ENCODE measurements at regions not wholly inside any gene's neighbourhood (a gene's known extent, or its start where the extent isn't known, plus 50 kb on each side); places are given as distances from the start of the nearest gene placed in this dataset.

DNA sequence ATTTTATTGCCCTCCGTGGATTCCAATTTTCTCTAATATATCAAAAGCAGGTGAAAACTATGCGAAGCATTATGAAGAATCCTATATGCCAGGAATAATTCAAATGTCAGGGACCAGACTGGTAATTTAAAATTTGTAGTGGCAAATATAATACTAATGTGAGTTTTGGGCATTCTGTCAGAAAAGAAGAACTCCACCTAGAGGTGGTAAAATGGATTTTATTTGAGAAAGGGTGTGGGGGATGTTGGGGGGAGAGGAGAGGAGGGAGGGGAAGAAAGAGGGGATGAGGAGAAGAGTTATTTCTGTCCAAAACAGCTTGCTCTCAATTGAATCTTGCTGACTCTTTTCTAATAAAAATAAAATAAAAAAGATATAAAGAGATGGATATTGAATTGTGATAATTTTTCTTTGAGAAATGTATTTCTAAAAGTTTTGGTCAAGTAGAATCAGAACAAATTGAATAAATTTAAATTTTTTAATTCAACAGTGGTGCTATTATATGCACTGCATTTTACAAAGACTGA, 929.3 kb upstream of the SLITRK5 start:
- TF ChIP-seq SIN3A (IDR thresholded peaks at IDR 0.05; ENCODE audit: borderline replicate concordance, insufficient read depth, low read length) (no peak), POLR2AphosphoS5 (IDR thresholded peaks at IDR 0.05; ENCODE audit: low read depth, low read length) (no peak), FOXP2 (optimal IDR thresholded peaks at IDR 0.05; ENCODE audit: borderline replicate concordance, extremely low read depth, extremely low read length, insufficient read depth) (no peak), TAF1 (IDR thresholded peaks at IDR 0.05; ENCODE audit: borderline replicate concordance, insufficient read depth, low read length) (no peak)
- TF ChIP-seq, protein P1, sequence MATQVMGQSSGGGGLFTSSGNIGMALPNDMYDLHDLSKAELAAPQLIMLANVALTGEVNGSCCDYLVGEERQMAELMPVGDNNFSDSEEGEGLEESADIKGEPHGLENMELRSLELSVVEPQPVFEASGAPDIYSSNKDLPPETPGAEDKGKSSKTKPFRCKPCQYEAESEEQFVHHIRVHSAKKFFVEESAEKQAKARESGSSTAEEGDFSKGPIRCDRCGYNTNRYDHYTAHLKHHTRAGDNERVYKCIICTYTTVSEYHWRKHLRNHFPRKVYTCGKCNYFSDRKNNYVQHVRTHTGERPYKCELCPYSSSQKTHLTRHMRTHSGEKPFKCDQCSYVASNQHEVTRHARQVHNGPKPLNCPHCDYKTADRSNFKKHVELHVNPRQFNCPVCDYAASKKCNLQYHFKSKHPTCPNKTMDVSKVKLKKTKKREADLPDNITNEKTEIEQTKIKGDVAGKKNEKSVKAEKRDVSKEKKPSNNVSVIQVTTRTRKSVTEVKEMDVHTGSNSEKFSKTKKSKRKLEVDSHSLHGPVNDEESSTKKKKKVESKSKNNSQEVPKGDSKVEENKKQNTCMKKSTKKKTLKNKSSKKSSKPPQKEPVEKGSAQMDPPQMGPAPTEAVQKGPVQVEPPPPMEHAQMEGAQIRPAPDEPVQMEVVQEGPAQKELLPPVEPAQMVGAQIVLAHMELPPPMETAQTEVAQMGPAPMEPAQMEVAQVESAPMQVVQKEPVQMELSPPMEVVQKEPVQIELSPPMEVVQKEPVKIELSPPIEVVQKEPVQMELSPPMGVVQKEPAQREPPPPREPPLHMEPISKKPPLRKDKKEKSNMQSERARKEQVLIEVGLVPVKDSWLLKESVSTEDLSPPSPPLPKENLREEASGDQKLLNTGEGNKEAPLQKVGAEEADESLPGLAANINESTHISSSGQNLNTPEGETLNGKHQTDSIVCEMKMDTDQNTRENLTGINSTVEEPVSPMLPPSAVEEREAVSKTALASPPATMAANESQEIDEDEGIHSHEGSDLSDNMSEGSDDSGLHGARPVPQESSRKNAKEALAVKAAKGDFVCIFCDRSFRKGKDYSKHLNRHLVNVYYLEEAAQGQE (IDR thresholded peaks at IDR 0.05; ENCODE audit: insufficient read depth in 1 of 2, low read depth in 2 of 2, low read length in 2 of 2): no peak

- TF ChIP-seq TAF1 (IDR thresholded peaks at IDR 0.05; ENCODE audit: borderline replicate concordance, insufficient read depth, low read length) (no peak), POLR2AphosphoS5 (IDR thresholded peaks at IDR 0.05; ENCODE audit: low read depth, low read length) (no peak), SIN3A (IDR thresholded peaks at IDR 0.05; ENCODE audit: borderline replicate concordance, insufficient read depth, low read length) (no peak), FOXP2 (optimal IDR thresholded peaks at IDR 0.05; ENCODE audit: borderline replicate concordance, extremely low read depth, extremely low read length, insufficient read depth) (no peak)
- TF ChIP-seq, protein P1 (IDR thresholded peaks at IDR 0.05; ENCODE audit: insufficient read depth in 1 of 2, low read depth in 2 of 2, low read length in 2 of 2): no peak
Observed at GRCh38 chr13:86757236-86757978, 913.8 kb upstream of the SLITRK5 start.

DNA sequence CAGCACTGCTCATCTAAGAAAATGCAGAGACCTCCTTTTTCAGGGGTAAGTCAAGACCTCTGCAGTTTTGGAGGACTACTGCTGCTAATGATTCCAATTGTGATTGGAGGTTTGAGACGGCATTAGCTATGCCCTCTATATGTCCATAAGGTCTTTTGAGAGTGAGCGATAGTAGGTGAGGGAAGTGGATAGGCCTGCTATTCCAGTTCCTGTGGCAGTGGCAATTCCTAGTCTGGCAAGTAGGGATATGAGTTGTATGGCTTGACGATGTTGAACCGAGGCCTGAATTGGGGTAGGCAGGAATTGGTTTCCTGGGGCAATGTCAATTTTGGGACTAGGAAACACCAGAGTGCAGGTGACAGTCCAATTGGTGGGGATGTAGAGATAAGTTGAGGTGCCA, 913.1 kb upstream of the SLITRK5 start:
- TF ChIP-seq SIN3A (IDR thresholded peaks at IDR 0.05; ENCODE audit: borderline replicate concordance, insufficient read depth, low read length) (no peak), FOXP2 (optimal IDR thresholded peaks at IDR 0.05; ENCODE audit: borderline replicate concordance, extremely low read depth, extremely low read length, insufficient read depth) (no peak), POLR2AphosphoS5 (IDR thresholded peaks at IDR 0.05; ENCODE audit: low read depth, low read length) (no peak)
- TF ChIP-seq, protein P1 (IDR thresholded peaks at IDR 0.05; ENCODE audit: insufficient read depth in 1 of 2, low read depth in 2 of 2, low read length in 2 of 2): no peak

DNA sequence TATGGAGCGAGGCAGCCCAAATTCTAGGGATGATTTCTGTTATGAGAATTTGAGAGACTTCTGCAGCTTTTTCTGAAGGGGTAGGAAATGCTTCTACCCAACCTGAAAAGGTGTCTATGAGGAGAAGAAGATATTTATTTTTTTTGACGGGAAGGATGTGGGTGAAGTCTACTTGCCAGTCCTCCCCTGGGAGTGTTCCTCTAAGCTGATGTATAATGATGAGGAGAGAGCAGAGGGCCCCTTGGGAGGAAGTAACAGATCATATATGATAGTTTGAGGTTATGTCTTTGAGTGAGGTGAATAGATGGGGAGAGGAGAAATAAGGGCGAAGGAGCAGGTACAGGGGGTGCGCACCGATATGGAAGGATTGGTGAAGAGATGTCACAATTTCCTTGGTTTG, 910.6 kb upstream of the SLITRK5 start:
- TF ChIP-seq TAF1 (IDR thresholded peaks at IDR 0.05; ENCODE audit: borderline replicate concordance, insufficient read depth, low read length) (no peak), SIN3A (IDR thresholded peaks at IDR 0.05; ENCODE audit: borderline replicate concordance, insufficient read depth, low read length) (no peak), FOXP2 (optimal IDR thresholded peaks at IDR 0.05; ENCODE audit: borderline replicate concordance, extremely low read depth, extremely low read length, insufficient read depth) (no peak), POLR2AphosphoS5 (IDR thresholded peaks at IDR 0.05; ENCODE audit: low read depth, low read length) (no peak)
- TF ChIP-seq, protein P1 (IDR thresholded peaks at IDR 0.05; ENCODE audit: insufficient read depth in 1 of 2, low read depth in 2 of 2, low read length in 2 of 2): no peak
